HepG2 (cell line): ENCODE measurements at regions not wholly inside any gene's neighbourhood (a gene's known extent, or its start where the extent isn't known, plus 50 kb on each side); places are given as distances from the start of the nearest gene placed in this dataset.

Experiments used
- ATAC-seq: fragments of 200-7000 bp; cut with Tn5 transposase; 3 replicates; pipeline ENCODE4 v1.9.1; 2020; ENCODE audit warnings: mild to moderate bottlenecking, moderate library complexity
- BruUV-seq: library from RNA; stranded (reverse); fragments of 400-500 nt; replicated peaks from 2 replicates; lab custom pipeline; 2021; lab: Mats Ljungman, UMichigan
- CTCF ChIA-PET: fragments of 300-600 bp; formaldehyde crosslinking; extraction: SDS; loops from one replicate; lab custom pipeline; 2021; ENCODE audit warnings: low total read pairs, inconsistent platforms, low intra/inter-chr PET ratio; lab: Yijun Ruan, JAX
- POLR2A ChIA-PET: fragments of 350-600 bp; sonication (Branson Sonifier 250); formaldehyde crosslinking; loops from one replicate; lab custom pipeline; 2020; ENCODE audit warnings: antibody characterized with exemption, inconsistent platforms; lab: Yijun Ruan, JAX
- DNase-seq: peaks from one replicate; pipeline ENCODE4 v3.0.0-alpha.2; 2015; ENCODE audit warnings: low spot score
- FAIRE-seq: peaks from 3 replicates; lab custom pipeline; 2011; peaks lifted over from hg19 to GRCh38; lab: Jason Lieb, UNC
- H2AFZ ChIP-seq: one replicate; pipeline ENCODE4 v1.6.1; 2011; ENCODE audit warnings: low read length, inconsistent platforms
- H3K27ac ChIP-seq: fragments of 300-600 bp; 3 replicates; pipeline ENCODE4 v1.8.0; 2011; ENCODE audit warnings: mixed run types, mild to moderate bottlenecking, mixed read lengths, low read length, inconsistent platforms; ENCODE audit not compliant: insufficient read depth; ENCODE audit errors: extremely low read length
- H3K27me3 ChIP-seq, 2 experiments: fragments of 200-600 bp in 1 of 2; 2 replicates in 1 of 2; 3 replicates in 1 of 2; pipeline versions ENCODE4 v1.6.0 to v1.8.0; 2011; ENCODE audit warnings: low read length in 2 of 2, mild to moderate bottlenecking in 2 of 2, moderate library complexity in 2 of 2, inconsistent platforms in 1 of 2; ENCODE audit not compliant: insufficient read depth in 2 of 2, control insufficient read depth in 1 of 2
- H3K36me3 ChIP-seq, 2 experiments: fragments of 200-600 bp in 1 of 2; replicated peaks in 1 of 2; 2 replicates in 1 of 2; 3 replicates in 1 of 2; pipeline versions ENCODE4 v1.5.1 to v1.8.0; 2011; ENCODE audit warnings: low read length in 2 of 2, inconsistent platforms in 1 of 2; ENCODE audit not compliant: insufficient read depth in 2 of 2, control insufficient read depth in 1 of 2
- H3K4me1 ChIP-seq: 2 replicates; pipeline ENCODE4 v1.5.1; 2012; ENCODE audit warnings: low read length, inconsistent platforms; ENCODE audit not compliant: insufficient read depth
- H3K4me2 ChIP-seq: 2 replicates; pipeline ENCODE4 v1.6.0; 2011; ENCODE audit warnings: low read depth, low read length, inconsistent platforms
- H3K4me3 ChIP-seq, 3 experiments: fragments of 200-600 bp in 1 of 3; sonication (generic), shearing (Covaris generic) in 1 of 3; replicated peaks in 1 of 3; 2 replicates each; pipeline ENCODE4 v1.5.1; 2011 to 2016; ENCODE audit warnings: low read length in 3 of 3, inconsistent platforms in 2 of 3, low read depth in 2 of 3, mild to moderate bottlenecking in 2 of 3, control low read depth in 1 of 3, mixed read lengths in 1 of 3; ENCODE audit not compliant: insufficient read depth in 1 of 3
- H3K79me2 ChIP-seq: one replicate; pipeline ENCODE4 v1.6.1; 2011; ENCODE audit warnings: low read length, inconsistent platforms; ENCODE audit not compliant: insufficient read depth
- H3K9ac ChIP-seq: 2 replicates; pipeline ENCODE4 v1.6.0; 2011; ENCODE audit warnings: mild to moderate bottlenecking, low read depth, low read length, inconsistent platforms; ENCODE audit not compliant: insufficient read depth
- H3K9me3 ChIP-seq: 2 replicates; pipeline ENCODE4 v1.5.1; 2012; ENCODE audit warnings: mild to moderate bottlenecking, low read length
- H4K20me1 ChIP-seq: 2 replicates; pipeline ENCODE4 v1.6.0; 2011; ENCODE audit warnings: inconsistent platforms, mild to moderate bottlenecking, low read length, moderate library complexity; ENCODE audit not compliant: insufficient read depth
- HNF4A ChIP-seq: sonication (generic); formaldehyde crosslinking; IDR thresholded peaks from 2 replicates; pipeline ENCODE4 v1.4.0; 2020; ENCODE audit warnings: missing genetic modification reagents
- HNF4G ChIP-seq, 2 experiments: sonication (generic) in 1 of 2; formaldehyde crosslinking in 1 of 2; IDR thresholded peaks; 2 replicates each; pipeline versions ENCODE4 v1.4.0 to v1.6.1; 2011 to 2020; ENCODE audit warnings: borderline replicate concordance in 2 of 2, low read depth in 2 of 2, mild to moderate bottlenecking in 2 of 2, low read length in 1 of 2, missing genetic modification reagents in 1 of 2, moderate library complexity in 1 of 2
- SALL1 ChIP-seq: sonication (generic); formaldehyde crosslinking; IDR thresholded peaks from 2 replicates; pipeline ENCODE4 v1.8.0; 2022; ENCODE audit warnings: mild to moderate bottlenecking, missing genetic modification reagents
- SPEN ChIP-seq: sonication (generic); formaldehyde crosslinking; IDR thresholded peaks from 2 replicates; pipeline ENCODE4 v1.5.1; 2020; ENCODE audit warnings: low read depth, mild to moderate bottlenecking, missing genetic modification reagents
- THYN1 ChIP-seq: sonication (generic); formaldehyde crosslinking; IDR thresholded peaks from 2 replicates; pipeline ENCODE4 v1.8.1; 2023; ENCODE audit warnings: low read depth, mild to moderate bottlenecking, moderate library complexity, missing genetic modification reagents, borderline replicate concordance
- XRCC5 ChIP-seq: fragments of 200-400 bp; formaldehyde crosslinking; optimal IDR thresholded peaks from 2 replicates; pipeline ENCODE3; 2017; ENCODE audit warnings: mild to moderate bottlenecking, low read length
- ZNF674 ChIP-seq: sonication (generic); formaldehyde crosslinking; IDR thresholded peaks from 2 replicates; pipeline ENCODE4 v1.5.0; 2020; ENCODE audit warnings: low read depth, mild to moderate bottlenecking, missing genetic modification reagents
- ZSCAN20 ChIP-seq: sonication (generic); formaldehyde crosslinking; IDR thresholded peaks from 2 replicates; pipeline ENCODE4 v1.4.0; 2020; ENCODE audit warnings: missing genetic modification reagents, mild to moderate bottlenecking, borderline replicate concordance
- WGBS: methylation state at CpG from one replicate; pipeline ENCODE4 v1.1.6; 2017; ENCODE audit warnings: low lambda C conversion rate; 5-methylcytosine and 5-hydroxymethylcytosine counted together
- in situ Hi-C: cut with HindIII; loops from 2 replicates; pipeline ENCODE4 v1.10.0; 2017; ENCODE audit warnings: low pct_unique_long_range_greater_than_20kb; ENCODE audit not compliant: extremely low pct_ligation_motif_present
- intact Hi-C: fragments of 100-400 bp; cut with micrococcal nuclease; formaldehyde crosslinking; loops from one replicate; pipeline ENCODE4 v1.10.0; 2022; ENCODE audit not compliant: unreplicated experiment
- TF ChIP-seq, protein P1 (sequence below): sonication (generic); formaldehyde crosslinking; conservative IDR thresholded peaks from 2 replicates; pipeline ENCODE4 v1.8.1; 2023; ENCODE audit warnings: missing genetic modification reagents

DNA sequence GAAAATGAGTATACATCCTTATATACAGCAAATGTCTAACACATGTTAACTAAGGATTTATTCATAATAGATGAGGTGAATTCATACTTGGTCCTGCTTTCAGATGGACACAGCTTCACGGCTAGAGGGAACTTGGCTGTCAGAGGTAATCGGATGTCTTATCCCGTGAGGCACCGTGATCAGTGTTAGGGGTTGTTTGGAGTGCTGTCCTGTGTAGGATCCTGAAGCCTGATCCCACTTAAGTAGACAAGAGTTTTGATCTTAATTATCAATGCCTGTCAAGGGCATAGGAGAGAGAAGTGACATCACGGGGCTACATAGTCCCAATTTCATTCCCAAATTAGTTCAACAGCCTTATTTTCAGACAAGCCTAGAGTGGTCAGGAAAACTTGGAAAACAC lies 204.6 kb downstream of the RNF144A start (continued):
- no peak for TF ChIP-seq SPEN (CRISPR knock-in tag)
- TF ChIP-seq XRCC5 = no peak
- no peak for TF ChIP-seq ZSCAN20
- TF ChIP-seq, protein P1, sequence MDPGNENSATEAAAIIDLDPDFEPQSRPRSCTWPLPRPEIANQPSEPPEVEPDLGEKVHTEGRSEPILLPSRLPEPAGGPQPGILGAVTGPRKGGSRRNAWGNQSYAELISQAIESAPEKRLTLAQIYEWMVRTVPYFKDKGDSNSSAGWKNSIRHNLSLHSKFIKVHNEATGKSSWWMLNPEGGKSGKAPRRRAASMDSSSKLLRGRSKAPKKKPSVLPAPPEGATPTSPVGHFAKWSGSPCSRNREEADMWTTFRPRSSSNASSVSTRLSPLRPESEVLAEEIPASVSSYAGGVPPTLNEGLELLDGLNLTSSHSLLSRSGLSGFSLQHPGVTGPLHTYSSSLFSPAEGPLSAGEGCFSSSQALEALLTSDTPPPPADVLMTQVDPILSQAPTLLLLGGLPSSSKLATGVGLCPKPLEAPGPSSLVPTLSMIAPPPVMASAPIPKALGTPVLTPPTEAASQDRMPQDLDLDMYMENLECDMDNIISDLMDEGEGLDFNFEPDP = no peak
- no peak for TF ChIP-seq SALL1 (CRISPR knock-in tag)
- no peak for TF ChIP-seq ZNF674 (CRISPR knock-in tag)

DNA sequence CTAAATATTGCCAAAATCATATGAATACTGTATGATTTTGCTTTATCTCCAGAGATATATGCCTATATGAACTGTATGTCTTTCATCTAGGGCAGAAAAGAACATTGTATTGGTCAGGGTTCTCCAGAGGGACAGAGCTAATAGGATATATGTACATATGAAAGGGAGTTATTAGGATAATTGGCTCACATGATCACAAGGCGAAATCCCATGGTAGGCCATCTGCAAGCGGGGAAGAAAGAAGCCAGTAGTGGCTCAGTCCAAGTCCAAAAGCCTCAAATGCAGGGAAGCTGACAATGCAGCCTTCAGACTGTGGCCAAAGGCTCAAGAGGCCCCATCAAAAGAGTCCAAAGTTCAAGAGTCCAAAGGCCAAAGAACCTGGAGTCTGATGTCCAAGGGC lies 209.9 kb downstream of the RNF144A start:
- FAIRE-seq = no peak
- BruUV-seq = no TSS peak
- no peak overlapping the region for H3K27ac ChIP-seq
- no peaks in the 10 kb centered on the region for H3K9me3 ChIP-seq
- no peaks in the 10 kb centered on the region for H3K36me3 ChIP-seq
- no peaks in the 10 kb centered on the region for H3K27me3 ChIP-seq
- H3K4me2 ChIP-seq = no peak overlapping the region
- H3K4me3 ChIP-seq = no peak overlapping the region
- H3K79me2 ChIP-seq = no peaks in the 10 kb centered on the region
- no peak for ATAC-seq
- CTCF ChIA-PET = no interaction called here
- intact Hi-C loops (no loop called here), in situ Hi-C loops (no loop called here)
- TF ChIP-seq HNF4G (IDR thresholded peaks at IDR 0.05; ENCODE audit: borderline replicate concordance, low read depth, low read length) (peak; percentile 42; the same call in 1 of the 2 replicates), HNF4G (CRISPR knock-in tag; IDR thresholded peaks at IDR 0.05; ENCODE audit: borderline replicate concordance, low read depth) (no peak), HNF4A (CRISPR knock-in tag) (peak; percentile 40), THYN1 (no peak)
- TF ChIP-seq, all 625 proteins: peak for 2
- WGBS = 64% methylated on average over 2 of the region's 2 CpGs
- H3K4me1 ChIP-seq = no peaks in the 10 kb centered on the region
- DNase-seq = no peak
- POLR2A ChIA-PET = no interaction called here
- no peak overlapping the region for H2AFZ ChIP-seq
- H3K9ac ChIP-seq = no peak overlapping the region
- no peaks in the 10 kb centered on the region for H4K20me1 ChIP-seq
